Hematopoietic multipotent progenitor cell (in vitro differentiated cells): ENCODE measurements at regions not wholly inside any gene's neighbourhood (a gene's known extent, or its start where the extent isn't known, plus 50 kb on each side); places are given as distances from the start of the nearest gene placed in this dataset.

ENCODE experiments used
- DNase-seq, 3 donors: peaks; one replicate each; pipeline ENCODE4 v3.0.0-alpha.2; 2011 to 2015; ENCODE audit warnings: low read depth in 2 of 3, low spot score in 2 of 3

DNA sequence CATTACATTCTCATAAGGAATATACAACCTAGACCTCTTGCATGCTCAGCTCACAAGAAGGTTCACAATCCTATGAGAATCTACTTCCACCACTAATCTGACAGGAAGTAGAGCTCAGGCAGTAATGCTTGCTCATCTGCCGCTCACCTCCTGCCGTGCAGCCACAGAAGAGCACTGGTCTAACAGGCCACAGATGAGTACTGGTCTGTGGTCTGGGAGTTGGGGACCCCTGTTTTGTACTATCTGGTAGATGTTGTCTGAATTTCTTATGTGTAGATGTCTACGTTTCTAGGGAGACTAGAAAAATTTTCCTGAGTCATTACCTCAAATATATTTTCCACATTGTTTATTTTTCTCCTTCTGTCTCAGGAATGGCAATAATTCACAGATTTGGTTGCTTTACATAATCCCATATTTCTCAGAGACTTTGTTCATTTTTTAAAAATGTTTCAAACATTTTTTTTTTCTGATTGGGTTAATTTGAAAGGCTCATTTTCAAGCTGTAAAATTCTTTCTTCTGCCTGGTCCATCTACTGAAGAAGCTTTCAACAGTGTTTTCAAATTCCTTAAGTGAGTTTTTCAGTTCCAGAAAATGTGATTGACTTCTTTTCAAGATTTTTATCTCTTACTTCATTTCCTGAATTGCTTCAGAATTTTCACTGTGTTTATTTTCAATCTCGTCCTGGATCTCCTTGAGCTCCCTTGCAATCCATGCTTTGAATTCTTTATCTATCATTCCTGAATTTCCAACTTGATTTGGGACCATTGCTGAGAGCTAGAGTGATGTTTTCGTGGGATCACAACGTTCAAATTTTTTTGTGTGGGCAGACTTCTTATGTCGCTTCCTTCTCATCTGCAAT, 1322.2 kb downstream of the PCDH9 start:
- DNase-seq = no peak

DNA sequence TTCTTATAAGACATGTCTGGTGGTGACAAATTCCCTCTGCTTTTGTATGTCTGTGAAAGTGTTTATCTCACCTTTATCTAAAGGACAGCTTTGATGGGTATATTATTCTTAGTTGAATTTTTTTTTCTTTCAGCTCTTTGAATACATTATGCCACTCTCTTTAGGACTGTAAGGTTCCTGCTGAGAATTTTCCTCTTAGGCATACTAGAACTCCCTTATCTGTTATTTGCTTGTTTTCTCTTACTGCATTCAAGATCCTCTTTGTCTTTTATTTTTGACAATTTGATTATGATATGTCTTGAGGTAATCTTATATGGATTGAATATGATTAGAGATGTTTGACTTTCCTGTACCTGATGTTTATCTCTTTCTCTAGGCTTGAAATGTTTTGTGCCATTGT, 1328.4 kb downstream of the PCDH9 start:
- no peak for DNase-seq

- DNase-seq = no peak
Measured at GRCh38 chr13:65894049-65894448, 1336.1 kb downstream of the PCDH9 start.

GRCh38 chr13:65892859-65893258, 1337.3 kb downstream of the PCDH9 start:
- no peak for DNase-seq

DNA sequence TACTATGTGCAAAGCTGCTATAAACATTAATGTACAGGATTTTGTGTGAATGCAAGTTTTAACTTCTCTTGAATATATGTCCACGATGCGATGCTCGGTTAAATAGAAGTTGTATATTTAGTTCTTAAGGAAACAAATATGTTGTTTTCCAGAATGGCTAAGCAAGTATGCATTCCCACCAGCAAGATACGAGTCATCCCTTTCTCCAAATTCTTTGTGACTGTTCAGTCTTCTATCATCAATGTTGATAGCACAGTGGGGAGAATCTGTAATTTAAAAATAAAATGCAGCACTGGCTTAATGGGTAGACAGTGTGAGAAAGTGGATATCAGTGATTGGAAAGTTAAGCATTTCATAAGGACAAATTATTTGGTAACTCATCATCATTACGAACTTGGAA, 1340.8 kb downstream of the PCDH9 start:
- DNase-seq = no peak

- DNase-seq = no peak
Measured at GRCh38 chr13:65882810-65883209, 1347.3 kb downstream of the PCDH9 start.

DNA sequence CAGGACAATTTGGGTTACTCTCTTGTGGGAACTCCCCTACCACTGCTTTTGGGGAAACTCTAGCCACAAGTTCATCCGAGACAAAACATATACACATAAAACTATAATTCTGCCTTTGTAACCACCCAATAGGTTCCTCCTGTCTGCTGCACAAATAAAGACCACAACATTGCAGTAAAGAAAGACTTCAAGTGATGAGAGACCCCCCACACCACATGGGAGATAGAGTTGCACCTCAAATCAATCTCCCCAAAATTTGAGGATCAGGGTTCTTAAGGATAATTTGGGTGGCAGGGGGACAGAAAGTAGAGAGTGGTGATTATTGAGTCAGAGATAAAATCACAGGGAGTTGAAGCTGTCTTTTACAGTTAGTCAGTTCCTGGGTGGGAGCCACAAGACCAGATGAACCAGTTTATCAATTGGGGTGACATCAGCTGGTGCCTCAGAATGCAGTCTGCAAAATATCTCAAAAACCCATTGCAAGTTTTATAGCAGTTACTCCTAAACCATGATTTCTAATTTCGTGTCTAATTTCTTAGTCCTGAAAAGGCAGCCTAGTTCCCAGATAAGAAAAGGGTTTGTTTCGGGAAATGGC, 1348.5 kb downstream of the PCDH9 start:
- DNase-seq = no peak

DNA sequence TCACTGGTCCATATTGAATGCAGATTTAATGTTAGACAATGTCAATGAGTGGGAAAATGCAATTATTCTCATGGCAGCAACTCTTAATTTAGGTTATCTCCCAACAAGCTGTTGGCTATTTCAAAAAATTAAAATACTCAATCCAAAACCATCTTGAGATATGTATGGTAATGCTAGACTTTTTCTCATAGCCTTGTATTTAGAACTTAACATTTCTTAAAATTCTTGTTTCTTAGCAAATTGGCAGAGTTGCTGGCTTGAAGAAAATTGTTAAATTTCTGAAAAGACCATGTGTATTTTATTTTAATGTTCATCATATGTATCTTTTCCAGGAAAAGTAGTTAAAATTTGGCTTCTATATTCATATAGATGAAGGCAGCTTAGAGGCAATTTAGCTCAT, 1355.1 kb downstream of the PCDH9 start:
- no peak for DNase-seq

- no peak for DNase-seq
Measured at GRCh38 chr13:65872448-65872847, 1357.7 kb downstream of the PCDH9 start.

DNA sequence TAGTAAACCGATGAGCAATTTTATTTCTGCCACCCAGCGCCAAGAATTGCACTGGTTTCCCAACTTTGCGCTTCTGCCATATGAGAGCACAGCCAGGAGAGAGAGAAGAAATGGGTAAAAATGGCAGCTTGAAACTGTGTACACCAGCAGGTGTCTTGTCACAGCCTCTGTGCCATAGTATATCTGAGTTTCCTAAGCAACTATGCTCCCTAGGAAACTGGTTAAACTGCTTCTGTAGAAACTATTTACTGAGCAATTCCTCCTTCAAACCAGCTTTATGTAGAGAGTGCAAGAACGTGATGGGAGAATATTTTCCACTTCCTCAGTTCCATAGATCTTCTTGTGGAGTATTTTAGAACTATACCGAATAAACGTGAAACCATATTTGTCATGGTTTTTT, 1361.3 kb downstream of the PCDH9 start:
- DNase-seq = no peak

- no peak for DNase-seq
Measured at GRCh38 chr13:65868099-65868498, 1362.0 kb downstream of the PCDH9 start.

DNA sequence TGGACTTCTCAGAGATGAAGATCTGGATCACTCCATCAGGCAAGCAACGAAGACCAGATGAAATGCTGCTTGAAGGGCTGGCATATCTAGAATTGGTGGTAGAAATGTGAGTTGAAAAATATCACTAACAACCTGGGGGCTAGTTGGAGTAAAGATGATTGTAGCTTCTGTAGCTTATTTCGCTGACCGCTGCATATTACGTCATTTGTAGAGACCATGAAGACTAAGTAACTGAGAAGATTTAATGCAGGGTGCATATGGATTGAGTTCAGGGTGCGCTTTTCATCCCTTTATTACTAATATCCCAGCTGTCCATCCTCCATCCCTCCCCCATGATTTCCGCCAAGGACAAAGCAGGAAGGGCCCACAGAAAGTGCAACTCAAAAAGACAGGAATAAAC, 1364.0 kb downstream of the PCDH9 start:
- no peak for DNase-seq

DNA sequence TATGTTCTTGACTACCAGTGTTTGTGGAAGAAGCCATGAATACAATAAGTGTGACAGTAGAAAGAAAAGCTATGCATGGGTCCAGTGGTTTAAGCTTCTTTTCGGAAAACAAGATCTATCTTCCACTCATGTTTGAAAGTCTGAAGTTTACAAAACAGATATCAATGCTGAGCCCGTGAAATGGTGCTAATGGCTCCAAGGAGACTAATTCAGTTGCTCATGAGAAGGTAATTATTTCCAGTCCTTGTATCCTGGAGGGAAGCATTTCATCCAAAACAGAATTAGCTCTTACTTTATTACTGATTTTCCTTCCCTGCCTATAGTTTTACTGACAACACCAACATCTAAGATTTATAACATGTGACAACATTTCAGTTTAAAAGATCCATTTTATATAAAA, 1364.9 kb downstream of the PCDH9 start:
- DNase-seq = no peak

GRCh38 chr13:65864039-65864438, 1366.1 kb downstream of the PCDH9 start:
- DNase-seq = no peak

DNA sequence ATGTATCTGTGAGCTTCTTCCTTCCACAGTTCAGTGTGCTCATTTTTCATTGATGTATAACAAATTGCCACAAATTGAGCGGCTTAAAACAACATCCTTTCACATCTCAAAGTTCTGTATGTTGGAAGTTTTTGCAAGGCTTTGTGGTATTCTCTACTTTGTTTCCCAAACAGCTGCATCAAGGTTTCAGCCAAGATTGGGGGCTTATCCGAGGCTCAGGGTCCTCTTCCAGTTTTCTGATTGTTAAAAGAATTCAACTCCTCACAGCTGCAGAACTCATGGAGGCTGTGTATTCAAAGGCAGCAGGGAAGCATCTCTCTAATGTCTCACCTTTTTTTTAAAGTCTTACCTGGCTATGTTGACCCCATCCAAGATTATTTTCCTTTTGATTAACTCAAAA, 1369.8 kb downstream of the PCDH9 start:
- DNase-seq = no peak

GRCh38 chr13:65857942-65858565, 1372.1 kb downstream of the PCDH9 start:
- no peak for DNase-seq

DNA sequence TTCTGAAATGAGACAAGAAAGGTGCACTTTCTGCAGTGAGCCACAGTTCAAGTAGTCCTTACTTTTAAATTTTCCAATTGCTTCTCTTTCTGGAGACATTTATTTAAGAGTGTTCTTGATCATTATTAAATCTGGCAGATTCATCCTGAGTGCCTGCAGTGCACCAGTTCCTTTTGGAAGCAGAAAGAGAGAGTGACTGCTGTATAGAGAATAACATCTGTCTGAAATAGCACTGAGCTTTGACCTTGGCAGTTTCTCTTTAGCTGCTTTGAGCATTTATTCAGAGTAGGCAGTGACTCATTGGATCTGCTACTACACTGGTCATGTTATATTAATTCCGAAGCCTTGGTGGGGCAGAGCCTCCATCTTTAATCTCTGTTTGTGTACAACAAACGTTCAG, 1373.7 kb downstream of the PCDH9 start:
- DNase-seq = no peak

GRCh38 chr13:65855242-65855805, 1374.8 kb downstream of the PCDH9 start:
- DNase-seq = no peak

- no peak for DNase-seq
Measured at GRCh38 chr13:65854431-65854830, 1375.7 kb downstream of the PCDH9 start.

DNA sequence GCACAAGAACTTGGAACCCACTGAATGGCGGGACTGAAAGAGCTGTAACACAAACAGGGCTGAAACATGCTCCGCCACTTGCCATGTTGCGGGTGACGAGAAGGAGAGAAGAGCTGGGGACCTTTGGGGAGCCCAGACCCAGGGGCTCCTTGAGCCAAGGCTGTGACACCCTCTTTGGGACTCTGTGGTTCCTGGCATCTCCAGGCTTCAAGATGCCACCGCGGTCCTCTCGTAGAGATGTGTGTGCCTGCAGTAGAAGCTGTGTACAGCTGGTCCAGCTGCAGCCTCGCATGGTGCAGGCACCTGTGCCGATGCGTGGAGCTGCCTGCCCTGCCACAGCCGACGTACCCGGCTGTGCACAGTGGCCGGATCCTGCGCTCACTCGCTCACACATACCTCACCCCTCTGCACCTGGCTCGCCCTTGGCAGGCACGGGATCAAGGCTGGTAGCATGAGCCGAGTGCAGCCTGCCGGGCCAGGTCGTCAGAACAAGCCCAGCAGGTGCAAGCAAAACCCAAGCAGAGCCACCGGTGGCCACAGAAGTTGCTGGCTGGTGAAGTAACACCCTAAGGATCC, 1385.8 kb downstream of the PCDH9 start:
- no peak for DNase-seq

DNA sequence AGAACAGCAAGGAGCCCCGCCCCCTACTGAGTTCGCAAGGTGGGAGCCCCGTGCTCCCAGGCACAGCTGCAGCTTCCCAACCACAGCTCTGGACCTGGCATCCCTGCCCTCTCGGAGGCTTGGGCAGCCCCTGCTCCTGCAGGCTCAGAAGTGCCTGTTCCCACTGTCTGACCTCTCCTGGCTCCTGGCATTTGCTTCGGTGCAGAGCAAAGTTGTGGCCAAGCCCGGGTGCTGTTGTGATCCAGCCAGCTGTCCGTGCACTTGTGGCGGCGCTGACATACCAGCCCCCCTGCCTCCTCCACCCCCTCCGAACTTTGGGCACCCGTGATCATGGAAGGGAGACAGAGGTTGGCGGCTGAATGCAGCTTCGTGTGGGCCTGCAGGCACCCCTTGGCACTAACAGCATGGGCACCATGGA, 1386.8 kb downstream of the PCDH9 start:
- no peak for DNase-seq
